BE2C (cell line): ENCODE measurements at regions not wholly inside any gene's neighbourhood (a gene's known extent, or its start where the extent isn't known, plus 50 kb on each side); places are given as distances from the start of the nearest gene placed in this dataset.
A peak's percentile ranks its signal among the peaks of the same experiment; 100 is the strongest.

Experiments
- DNase-seq: peaks from one replicate; pipeline ENCODE4 v3.0.0-alpha.2; 2020
- H3K27me3 ChIP-seq: fragments of 250-450 bp; sonication (Bioruptor Pico); 2 replicates; pipeline ENCODE4 v1.5.1; 2020; ENCODE audit warnings: mild to moderate bottlenecking
- H3K36me3 ChIP-seq: fragments of 250-450 bp; sonication (Bioruptor Pico); 2 replicates; pipeline ENCODE4 v1.5.1; 2020; ENCODE audit warnings: mild to moderate bottlenecking
- H3K4me1 ChIP-seq: fragments of 250-450 bp; sonication (Bioruptor Pico); 2 replicates; pipeline ENCODE4 v1.5.1; 2020
- H3K4me3 ChIP-seq: 2 replicates; pipeline ENCODE4 v1.5.1; 2011; ENCODE audit warnings: low read depth, low read length
- H3K9me3 ChIP-seq: fragments of 250-450 bp; sonication (Bioruptor Pico); 2 replicates; pipeline ENCODE4 v1.5.1; 2020
- TF ChIP-seq, protein P1 (sequence below): IDR thresholded peaks from 2 replicates; pipeline ENCODE4 v1.5.1; 2012; ENCODE audit warnings: mild to moderate bottlenecking, low read depth, low read length

DNA sequence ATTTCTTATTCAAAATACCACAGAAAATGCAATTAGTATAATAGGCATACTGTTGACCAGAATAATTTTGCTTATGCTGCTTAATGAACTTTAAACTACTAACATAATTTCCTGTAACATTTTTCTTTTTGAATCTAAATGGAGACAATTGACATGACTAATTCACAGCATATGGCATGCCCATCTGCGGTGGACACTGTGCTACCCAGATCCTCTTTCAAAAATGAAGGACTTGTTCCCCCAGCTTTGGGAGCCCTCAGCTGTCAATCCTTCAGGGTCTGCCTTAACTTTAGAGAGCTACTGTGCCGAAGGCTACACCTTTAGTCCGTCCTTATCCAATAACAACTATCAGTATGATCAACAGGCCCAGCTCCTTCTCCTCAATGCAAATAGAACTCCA, 789.0 kb downstream of the PLA2G4A start:
- DNase-seq = no peak
- no peaks in the 10 kb centered on the region for H3K36me3 ChIP-seq
- H3K4me3 ChIP-seq = no peak overlapping the region

DNA sequence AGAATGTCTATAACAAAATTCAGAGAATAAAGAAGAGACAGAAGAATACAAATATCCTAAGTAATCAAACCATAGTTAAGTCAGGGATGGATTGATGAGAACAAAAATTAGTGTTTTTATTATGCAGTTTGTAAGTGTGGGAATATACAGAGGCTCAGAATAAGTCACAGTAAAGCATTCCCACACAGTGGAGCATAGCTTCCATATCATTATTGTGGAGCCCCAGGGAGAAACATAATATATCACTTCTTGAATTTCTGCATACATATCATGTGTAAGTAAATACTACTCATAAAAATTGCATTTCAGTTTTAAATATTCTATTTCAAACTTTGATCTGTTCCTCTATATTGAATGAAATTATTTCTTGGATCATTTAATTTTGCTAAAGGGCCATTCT, 790.4 kb downstream of the PLA2G4A start:
- no peaks in the 10 kb centered on the region; the same call in 1 of the 2 replicates for H3K4me1 ChIP-seq
- no peaks in the 10 kb centered on the region for H3K36me3 ChIP-seq
- no peaks in the 10 kb centered on the region for H3K9me3 ChIP-seq

More for the DNA sequence above, 789.0 kb downstream of the PLA2G4A start:
- H3K4me1 ChIP-seq = no peaks in the 10 kb centered on the region; the same call in 1 of the 2 replicates
- TF ChIP-seq, protein P1, sequence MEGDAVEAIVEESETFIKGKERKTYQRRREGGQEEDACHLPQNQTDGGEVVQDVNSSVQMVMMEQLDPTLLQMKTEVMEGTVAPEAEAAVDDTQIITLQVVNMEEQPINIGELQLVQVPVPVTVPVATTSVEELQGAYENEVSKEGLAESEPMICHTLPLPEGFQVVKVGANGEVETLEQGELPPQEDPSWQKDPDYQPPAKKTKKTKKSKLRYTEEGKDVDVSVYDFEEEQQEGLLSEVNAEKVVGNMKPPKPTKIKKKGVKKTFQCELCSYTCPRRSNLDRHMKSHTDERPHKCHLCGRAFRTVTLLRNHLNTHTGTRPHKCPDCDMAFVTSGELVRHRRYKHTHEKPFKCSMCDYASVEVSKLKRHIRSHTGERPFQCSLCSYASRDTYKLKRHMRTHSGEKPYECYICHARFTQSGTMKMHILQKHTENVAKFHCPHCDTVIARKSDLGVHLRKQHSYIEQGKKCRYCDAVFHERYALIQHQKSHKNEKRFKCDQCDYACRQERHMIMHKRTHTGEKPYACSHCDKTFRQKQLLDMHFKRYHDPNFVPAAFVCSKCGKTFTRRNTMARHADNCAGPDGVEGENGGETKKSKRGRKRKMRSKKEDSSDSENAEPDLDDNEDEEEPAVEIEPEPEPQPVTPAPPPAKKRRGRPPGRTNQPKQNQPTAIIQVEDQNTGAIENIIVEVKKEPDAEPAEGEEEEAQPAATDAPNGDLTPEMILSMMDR = no peak
- H3K9me3 ChIP-seq = no peaks in the 10 kb centered on the region
- H3K27me3 ChIP-seq = no peaks in the 10 kb centered on the region

DNA sequence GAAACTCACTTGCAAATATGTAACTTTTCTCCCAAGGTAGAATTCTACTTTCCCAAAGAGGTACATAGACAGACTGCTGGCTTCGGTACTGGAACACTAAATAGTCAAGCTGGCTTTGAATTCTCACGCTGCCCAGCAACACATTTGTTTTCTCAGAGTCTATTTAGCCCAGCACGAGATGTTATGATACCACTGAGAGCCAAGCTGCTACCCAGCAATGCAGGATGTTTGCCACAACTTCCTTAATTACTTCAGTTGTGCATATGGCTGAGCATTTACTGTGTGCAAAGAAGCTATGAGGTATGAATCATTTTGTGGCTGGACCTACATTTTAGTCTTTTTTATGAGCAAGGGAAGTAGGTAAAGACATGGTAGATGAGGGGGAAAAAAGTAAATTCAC, 793.2 kb downstream of the PLA2G4A start:
- no peak for DNase-seq
- TF ChIP-seq, protein P1 = no peak
- no peaks in the 10 kb centered on the region for H3K36me3 ChIP-seq
- peaks cover 6% of the 10 kb centered on the region for H3K4me1 ChIP-seq
- no peak overlapping the region for H3K4me3 ChIP-seq
- H3K9me3 ChIP-seq = no peaks in the 10 kb centered on the region
- H3K27me3 ChIP-seq = no peaks in the 10 kb centered on the region

More for the DNA sequence above, 790.4 kb downstream of the PLA2G4A start:
- H3K4me3 ChIP-seq = no peak overlapping the region
- no peaks in the 10 kb centered on the region for H3K27me3 ChIP-seq
- TF ChIP-seq, protein P1 = no peak
- DNase-seq = no peak

- Histone ChIP-seq H3K4me1 (peaks cover 8% of the 10 kb centered on the region), H3K36me3 (no peaks in the 10 kb centered on the region), H3K27me3 (no peaks in the 10 kb centered on the region), H3K4me3 (no peak overlapping the region), H3K9me3 (no peaks in the 10 kb centered on the region)
- TF ChIP-seq, protein P1 = no peak
- DNase-seq = no peak
Measured at GRCh38 chr1:187622545-187622944, 793.8 kb downstream of the PLA2G4A start.

DNA sequence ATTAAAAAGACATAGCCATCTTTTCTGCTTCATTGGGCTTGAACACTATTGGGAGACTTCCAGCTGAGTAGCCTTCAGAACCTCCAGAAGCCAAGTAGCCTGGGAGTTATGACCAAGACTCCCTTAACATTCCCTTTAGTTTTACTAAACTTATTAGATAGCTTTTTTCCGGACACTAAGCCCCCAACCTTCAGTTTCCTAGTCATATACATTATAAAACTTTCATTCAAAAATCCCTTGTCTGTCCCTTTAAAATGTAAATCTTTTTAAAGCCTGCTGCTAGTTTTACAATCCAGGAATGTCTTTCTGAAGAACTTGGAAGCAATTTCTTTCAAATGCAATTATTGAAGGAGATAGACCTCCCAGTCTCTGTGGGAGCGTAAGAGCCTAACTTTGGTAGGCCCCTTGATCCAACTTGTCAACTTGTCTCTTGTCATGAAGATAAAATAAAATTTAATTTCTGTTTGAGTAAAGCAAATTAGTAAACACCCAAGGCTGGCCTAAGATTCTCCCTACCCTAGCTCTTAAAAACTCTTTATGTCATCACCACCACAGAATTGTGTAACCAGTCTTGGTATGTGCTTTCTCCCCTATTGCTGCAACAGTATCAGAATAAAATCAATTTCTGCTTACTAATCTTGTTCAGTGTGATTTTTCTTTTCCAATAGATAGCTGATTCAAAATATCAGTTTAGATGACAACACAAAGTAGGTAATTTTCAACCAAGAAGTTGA, 796.2 kb downstream of the PLA2G4A start:
- DNase-seq = no peak
- Histone ChIP-seq H3K9me3 (no peaks in the 10 kb centered on the region), H3K27me3 (no peaks in the 10 kb centered on the region), H3K36me3 (no peaks in the 10 kb centered on the region), H3K4me3 (no peak overlapping the region), H3K4me1 (peaks cover 13% of the 10 kb centered on the region)
- TF ChIP-seq, protein P1 = no peak

DNA sequence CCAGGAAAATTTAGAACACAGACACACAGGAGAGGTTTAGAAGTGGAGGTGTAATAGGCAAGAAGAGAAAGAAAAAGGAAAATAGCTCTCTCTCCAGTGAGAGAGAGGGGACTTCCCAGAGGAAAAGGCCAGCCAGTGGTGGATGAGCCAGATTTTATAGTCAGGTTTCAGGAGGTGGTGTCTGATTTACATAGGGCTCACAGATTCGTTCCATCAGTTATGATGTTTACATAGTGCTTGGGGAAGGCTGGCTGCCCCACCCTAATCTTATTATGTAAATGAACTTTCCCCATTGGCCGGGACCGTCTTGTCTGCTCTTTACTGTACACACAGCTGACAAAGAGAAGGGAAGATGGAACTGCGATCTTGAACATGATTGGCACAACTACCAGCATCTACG, 797.3 kb downstream of the PLA2G4A start:
- Histone ChIP-seq H3K36me3 (no peaks in the 10 kb centered on the region), H3K9me3 (peaks cover 6% of the 10 kb centered on the region; the same call in 1 of the 2 replicates), H3K4me1 (peaks cover 13% of the 10 kb centered on the region), H3K4me3 (peak overlapping the region; percentile 37), H3K27me3 (no peaks in the 10 kb centered on the region)
- TF ChIP-seq, protein P1 = no peak
- peak; percentile 75 for DNase-seq
